K562 (cell line): ENCODE measurements at regions not wholly inside any gene's neighbourhood (a gene's known extent, or its start where the extent isn't known, plus 50 kb on each side); places are given as distances from the start of the nearest gene placed in this dataset.

Experiments used
- MCM2 ChIP-seq: fragments of 450-650 bp; IDR thresholded peaks from 2 replicates; pipeline ENCODE4 v1.6.1; 2017; ENCODE audit warnings: low read depth, mild to moderate bottlenecking
- PYGO2 ChIP-seq: fragments of 450-650 bp; IDR thresholded peaks from 2 replicates; pipeline ENCODE4 v1.6.1; 2016; ENCODE audit warnings: mild to moderate bottlenecking, missing genetic modification characterization, moderate library complexity, missing compliant biosample characterization
- SMAD3 ChIP-seq: fragments of 450-650 bp; formaldehyde crosslinking; conservative IDR thresholded peaks from 2 replicates; pipeline ENCODE4 v1.4.0; 2020; ENCODE audit warnings: mild to moderate bottlenecking
- TOE1 ChIP-seq, 2 experiments: fragments of 450-650 bp in 1 of 2; sonication (generic) in 1 of 2; formaldehyde crosslinking in 1 of 2; IDR thresholded peaks; 2 replicates each; pipeline versions ENCODE4 v1.7.1 to v1.8.0; 2016 to 2022; ENCODE audit warnings: borderline replicate concordance in 2 of 2, mild to moderate bottlenecking in 2 of 2, antibody characterized with exemption in 1 of 2, inconsistent platforms in 1 of 2, low read depth in 1 of 2, missing genetic modification reagents in 1 of 2, moderate library complexity in 1 of 2
- TF ChIP-seq, protein P1 (sequence below): fragments of 200-600 bp; sonication (generic); IDR thresholded peaks from one replicate; pipeline ENCODE4 v1.6.1; 2012; ENCODE audit warnings: mild to moderate bottlenecking, low read depth, low read length, inconsistent platforms

DNA sequence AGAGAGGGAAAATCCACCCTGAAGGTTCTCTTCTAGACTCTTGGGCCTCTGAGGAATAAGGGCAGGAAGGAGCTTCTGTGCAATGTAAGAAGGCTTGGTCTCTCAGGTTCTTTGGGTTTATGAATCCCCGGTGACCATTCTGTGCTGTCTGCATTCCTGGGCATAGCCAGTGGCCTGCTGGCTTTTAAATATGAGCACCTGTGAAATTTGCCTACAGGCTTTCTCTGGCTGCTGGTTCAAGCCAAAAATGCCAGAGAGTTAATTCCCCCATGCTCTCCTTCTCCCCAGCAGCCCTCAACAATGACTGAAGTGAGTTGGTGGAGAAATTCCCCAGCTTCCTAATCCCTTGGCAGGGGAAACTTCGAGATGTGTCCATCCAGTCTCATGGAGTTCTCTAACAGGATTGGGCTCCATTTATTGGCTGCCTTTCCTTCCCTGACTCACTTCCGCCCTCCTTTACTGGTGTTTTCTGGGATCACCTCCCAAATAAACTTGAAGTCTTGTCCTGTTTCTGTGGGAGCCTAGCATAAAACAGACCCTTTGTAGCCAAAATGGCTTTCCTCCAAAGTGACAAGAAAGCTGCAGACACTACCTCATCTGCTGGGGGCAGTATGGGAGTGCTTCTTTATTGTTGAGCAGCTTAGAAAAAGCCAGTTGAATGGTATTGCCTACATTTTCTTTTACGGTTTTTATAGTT, 179.4 kb upstream of the CASK start (continued):
- TF ChIP-seq TOE1 (IDR thresholded peaks at IDR 0.05; ENCODE audit: borderline replicate concordance) (no peak), TOE1 (CRISPR knock-in tag; IDR thresholded peaks at IDR 0.05; ENCODE audit: borderline replicate concordance, low read depth) (no peak), PYGO2 (tag) (no peak), SMAD3 (CRISPR knock-in tag) (no peak), MCM2 (no peak)
- TF ChIP-seq, protein P1, sequence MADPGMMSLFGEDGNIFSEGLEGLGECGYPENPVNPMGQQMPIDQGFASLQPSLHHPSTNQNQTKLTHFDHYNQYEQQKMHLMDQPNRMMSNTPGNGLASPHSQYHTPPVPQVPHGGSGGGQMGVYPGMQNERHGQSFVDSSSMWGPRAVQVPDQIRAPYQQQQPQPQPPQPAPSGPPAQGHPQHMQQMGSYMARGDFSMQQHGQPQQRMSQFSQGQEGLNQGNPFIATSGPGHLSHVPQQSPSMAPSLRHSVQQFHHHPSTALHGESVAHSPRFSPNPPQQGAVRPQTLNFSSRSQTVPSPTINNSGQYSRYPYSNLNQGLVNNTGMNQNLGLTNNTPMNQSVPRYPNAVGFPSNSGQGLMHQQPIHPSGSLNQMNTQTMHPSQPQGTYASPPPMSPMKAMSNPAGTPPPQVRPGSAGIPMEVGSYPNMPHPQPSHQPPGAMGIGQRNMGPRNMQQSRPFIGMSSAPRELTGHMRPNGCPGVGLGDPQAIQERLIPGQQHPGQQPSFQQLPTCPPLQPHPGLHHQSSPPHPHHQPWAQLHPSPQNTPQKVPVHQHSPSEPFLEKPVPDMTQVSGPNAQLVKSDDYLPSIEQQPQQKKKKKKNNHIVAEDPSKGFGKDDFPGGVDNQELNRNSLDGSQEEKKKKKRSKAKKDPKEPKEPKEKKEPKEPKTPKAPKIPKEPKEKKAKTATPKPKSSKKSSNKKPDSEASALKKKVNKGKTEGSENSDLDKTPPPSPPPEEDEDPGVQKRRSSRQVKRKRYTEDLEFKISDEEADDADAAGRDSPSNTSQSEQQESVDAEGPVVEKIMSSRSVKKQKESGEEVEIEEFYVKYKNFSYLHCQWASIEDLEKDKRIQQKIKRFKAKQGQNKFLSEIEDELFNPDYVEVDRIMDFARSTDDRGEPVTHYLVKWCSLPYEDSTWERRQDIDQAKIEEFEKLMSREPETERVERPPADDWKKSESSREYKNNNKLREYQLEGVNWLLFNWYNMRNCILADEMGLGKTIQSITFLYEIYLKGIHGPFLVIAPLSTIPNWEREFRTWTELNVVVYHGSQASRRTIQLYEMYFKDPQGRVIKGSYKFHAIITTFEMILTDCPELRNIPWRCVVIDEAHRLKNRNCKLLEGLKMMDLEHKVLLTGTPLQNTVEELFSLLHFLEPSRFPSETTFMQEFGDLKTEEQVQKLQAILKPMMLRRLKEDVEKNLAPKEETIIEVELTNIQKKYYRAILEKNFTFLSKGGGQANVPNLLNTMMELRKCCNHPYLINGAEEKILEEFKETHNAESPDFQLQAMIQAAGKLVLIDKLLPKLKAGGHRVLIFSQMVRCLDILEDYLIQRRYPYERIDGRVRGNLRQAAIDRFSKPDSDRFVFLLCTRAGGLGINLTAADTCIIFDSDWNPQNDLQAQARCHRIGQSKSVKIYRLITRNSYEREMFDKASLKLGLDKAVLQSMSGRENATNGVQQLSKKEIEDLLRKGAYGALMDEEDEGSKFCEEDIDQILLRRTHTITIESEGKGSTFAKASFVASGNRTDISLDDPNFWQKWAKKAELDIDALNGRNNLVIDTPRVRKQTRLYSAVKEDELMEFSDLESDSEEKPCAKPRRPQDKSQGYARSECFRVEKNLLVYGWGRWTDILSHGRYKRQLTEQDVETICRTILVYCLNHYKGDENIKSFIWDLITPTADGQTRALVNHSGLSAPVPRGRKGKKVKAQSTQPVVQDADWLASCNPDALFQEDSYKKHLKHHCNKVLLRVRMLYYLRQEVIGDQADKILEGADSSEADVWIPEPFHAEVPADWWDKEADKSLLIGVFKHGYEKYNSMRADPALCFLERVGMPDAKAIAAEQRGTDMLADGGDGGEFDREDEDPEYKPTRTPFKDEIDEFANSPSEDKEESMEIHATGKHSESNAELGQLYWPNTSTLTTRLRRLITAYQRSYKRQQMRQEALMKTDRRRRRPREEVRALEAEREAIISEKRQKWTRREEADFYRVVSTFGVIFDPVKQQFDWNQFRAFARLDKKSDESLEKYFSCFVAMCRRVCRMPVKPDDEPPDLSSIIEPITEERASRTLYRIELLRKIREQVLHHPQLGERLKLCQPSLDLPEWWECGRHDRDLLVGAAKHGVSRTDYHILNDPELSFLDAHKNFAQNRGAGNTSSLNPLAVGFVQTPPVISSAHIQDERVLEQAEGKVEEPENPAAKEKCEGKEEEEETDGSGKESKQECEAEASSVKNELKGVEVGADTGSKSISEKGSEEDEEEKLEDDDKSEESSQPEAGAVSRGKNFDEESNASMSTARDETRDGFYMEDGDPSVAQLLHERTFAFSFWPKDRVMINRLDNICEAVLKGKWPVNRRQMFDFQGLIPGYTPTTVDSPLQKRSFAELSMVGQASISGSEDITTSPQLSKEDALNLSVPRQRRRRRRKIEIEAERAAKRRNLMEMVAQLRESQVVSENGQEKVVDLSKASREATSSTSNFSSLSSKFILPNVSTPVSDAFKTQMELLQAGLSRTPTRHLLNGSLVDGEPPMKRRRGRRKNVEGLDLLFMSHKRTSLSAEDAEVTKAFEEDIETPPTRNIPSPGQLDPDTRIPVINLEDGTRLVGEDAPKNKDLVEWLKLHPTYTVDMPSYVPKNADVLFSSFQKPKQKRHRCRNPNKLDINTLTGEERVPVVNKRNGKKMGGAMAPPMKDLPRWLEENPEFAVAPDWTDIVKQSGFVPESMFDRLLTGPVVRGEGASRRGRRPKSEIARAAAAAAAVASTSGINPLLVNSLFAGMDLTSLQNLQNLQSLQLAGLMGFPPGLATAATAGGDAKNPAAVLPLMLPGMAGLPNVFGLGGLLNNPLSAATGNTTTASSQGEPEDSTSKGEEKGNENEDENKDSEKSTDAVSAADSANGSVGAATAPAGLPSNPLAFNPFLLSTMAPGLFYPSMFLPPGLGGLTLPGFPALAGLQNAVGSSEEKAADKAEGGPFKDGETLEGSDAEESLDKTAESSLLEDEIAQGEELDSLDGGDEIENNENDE, result no peak
